Large intestine (tissue), 3 donors: ENCODE measurements at regions not wholly inside any gene's neighbourhood (a gene's known extent, or its start where the extent isn't known, plus 50 kb on each side); places are given as distances from the start of the nearest gene placed in this dataset.

Experiments used
- DNase-seq, 2 donors: peaks; one replicate each; pipeline versions ENCODE4 v3.0.0 to v3.0.0-alpha.2; 2013
- H3K27ac ChIP-seq: one replicate; pipeline ENCODE4 v1.5.1; 2013; ENCODE audit warnings: low read length
- H3K27me3 ChIP-seq: 2 replicates; pipeline ENCODE4 v1.6.1; 2013; ENCODE audit warnings: low read length; ENCODE audit not compliant: control insufficient read depth, insufficient read depth
- H3K36me3 ChIP-seq: 2 replicates; pipeline ENCODE4 v1.6.1; 2013; ENCODE audit warnings: low read length; ENCODE audit not compliant: control insufficient read depth, insufficient read depth
- H3K4me1 ChIP-seq: one replicate; pipeline ENCODE4 v1.6.1; 2013; ENCODE audit warnings: low read length; ENCODE audit not compliant: control insufficient read depth, insufficient read depth
- H3K4me3 ChIP-seq: one replicate; pipeline ENCODE4 v1.5.1; 2013; ENCODE audit warnings: low read length
- H3K9me3 ChIP-seq: one replicate; pipeline ENCODE4 v1.6.1; 2013; ENCODE audit warnings: mild to moderate bottlenecking, low read depth, low read length, moderate library complexity; ENCODE audit not compliant: control insufficient read depth
- WGBS: methylation state at CpG from one replicate; pipeline ENCODE4 v1.1.5; 2013; ENCODE audit warnings: low lambda C conversion rate; ENCODE audit not compliant: insufficient coverage; 5-methylcytosine and 5-hydroxymethylcytosine counted together

DNA sequence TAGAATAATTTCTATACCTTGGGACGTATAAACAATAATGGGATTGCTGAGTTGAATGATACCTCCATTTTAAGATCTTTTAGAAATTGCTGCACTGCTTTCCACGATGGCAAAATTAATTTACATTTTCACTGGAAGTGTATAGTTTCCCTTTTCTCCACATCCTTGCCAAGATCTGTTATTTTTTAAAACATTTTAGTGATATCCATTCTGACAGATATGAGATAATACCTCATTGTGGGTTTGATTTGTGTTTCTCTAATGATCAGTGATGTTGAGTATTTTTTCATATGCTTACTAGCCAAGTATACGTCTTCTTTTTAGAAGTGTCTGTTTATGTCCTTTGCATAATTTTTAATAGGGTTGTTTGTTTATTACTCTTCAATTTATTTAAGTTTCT lies 908.5 kb upstream of the CNTNAP5 start:
- H3K27ac ChIP-seq, result no peak overlapping the region
- DNase-seq, result no peak
- no peaks in the 10 kb centered on the region for H3K9me3 ChIP-seq
- H3K4me1 ChIP-seq, result no peaks in the 10 kb centered on the region
- WGBS, result 100% methylated on average over 2 of the region's 3 CpGs
- no peaks in the 10 kb centered on the region for H3K36me3 ChIP-seq
- no peaks in the 10 kb centered on the region for H3K27me3 ChIP-seq
- H3K4me3 ChIP-seq, result no peak overlapping the region

DNA sequence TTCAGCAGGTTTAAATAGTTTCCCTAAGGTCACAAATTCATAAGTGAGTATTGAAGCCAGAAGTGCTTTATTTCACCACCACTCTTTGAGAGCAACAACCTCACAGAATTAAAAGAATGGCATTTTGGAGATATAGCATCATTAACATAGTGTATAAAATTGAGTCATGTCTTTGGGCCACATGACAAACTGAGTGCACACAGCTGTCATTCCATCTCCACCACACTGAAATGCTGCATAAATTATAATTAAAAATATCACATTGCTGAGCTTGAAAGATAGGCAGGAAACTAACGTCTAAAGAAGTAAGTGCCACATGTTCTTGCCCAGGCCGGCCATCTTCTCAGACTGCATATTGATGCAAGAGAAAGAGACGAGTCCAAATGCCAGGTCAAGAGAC lies 897.9 kb upstream of the CNTNAP5 start:
- DNase-seq, result no peak
- WGBS, result no CpG with 5 or more reads among the region's 3 CpGs
- Histone ChIP-seq H3K27me3 (no peaks in the 10 kb centered on the region), H3K27ac (no peak overlapping the region), H3K36me3 (no peaks in the 10 kb centered on the region), H3K9me3 (no peaks in the 10 kb centered on the region), H3K4me3 (no peak overlapping the region), H3K4me1 (no peaks in the 10 kb centered on the region)

DNA sequence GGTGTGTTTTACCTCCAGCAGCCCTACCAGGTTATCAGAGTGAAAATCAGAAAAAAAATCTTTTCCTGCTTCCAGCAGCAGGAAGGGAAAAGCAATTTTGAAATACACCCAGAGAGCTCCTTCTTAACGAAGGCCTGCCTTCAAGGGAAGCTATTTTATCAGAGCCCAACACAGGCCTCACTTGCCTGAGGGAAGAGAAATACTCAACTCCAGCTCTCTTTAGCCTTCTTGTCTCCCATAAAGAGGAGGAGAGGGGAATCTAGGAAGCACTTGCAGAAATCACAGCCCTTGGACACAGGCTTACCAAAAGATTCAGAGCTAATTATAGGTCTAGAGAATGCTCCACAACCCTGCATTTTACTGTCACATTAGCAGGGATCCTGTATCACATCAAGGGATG lies 896.1 kb upstream of the CNTNAP5 start:
- no peaks in the 10 kb centered on the region for H3K27me3 ChIP-seq
- no peaks in the 10 kb centered on the region for H3K36me3 ChIP-seq
- H3K4me3 ChIP-seq, result no peak overlapping the region
- no peak for DNase-seq
- no peaks in the 10 kb centered on the region for H3K4me1 ChIP-seq
- H3K9me3 ChIP-seq, result no peaks in the 10 kb centered on the region
- WGBS, result no CpG with 5 or more reads among the region's 1 CpG
- no peak overlapping the region for H3K27ac ChIP-seq

DNA sequence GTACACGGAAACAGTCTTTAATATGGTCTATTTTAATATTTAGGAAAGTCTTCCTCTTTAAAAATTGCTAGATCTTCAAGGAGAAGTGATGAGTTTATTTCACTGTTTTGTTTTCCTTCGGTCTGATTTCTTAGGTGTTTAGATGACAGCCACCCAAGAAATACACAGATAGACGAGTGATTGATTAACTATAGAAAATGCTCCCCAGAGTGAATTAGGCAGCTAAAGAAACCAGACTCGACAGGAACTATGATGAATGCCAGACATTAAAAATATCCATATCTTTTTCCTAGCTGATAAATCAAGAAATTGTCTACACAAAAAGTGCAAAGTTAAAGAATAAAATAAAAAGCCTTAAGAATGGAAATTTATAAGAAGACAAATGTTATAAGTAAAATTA lies 888.7 kb upstream of the CNTNAP5 start:
- no peak for DNase-seq
- WGBS, result no CpG with 5 or more reads among the region's 4 CpGs
- Histone ChIP-seq H3K9me3 (no peaks in the 10 kb centered on the region), H3K27ac (no peak overlapping the region), H3K4me1 (no peaks in the 10 kb centered on the region), H3K4me3 (no peak overlapping the region), H3K36me3 (no peaks in the 10 kb centered on the region), H3K27me3 (no peaks in the 10 kb centered on the region)

DNA sequence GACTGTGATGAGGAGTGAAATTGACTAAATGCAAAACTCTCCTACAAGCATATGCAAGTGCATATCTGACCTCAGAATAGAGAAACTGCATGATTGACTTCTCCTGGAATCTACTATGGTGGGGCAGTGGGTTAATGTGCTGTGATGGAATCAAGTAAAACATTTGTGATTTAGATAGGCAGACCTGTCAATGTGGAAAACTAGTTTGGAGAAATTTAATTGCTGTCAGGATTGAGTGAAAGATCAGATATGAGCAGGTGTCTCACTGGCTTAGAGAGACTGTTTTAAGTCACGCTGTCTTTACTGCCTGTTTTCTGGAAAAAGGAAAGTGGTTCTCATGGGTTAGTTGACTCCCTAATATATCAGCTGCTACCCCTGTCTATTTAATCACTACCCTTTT lies 881.0 kb upstream of the CNTNAP5 start:
- no peak overlapping the region for H3K27ac ChIP-seq
- H3K27me3 ChIP-seq, result no peaks in the 10 kb centered on the region
- no peaks in the 10 kb centered on the region for H3K36me3 ChIP-seq
- no peak for DNase-seq
- WGBS, result no CpG with 5 or more reads among the region's 1 CpG
- no peaks in the 10 kb centered on the region for H3K9me3 ChIP-seq
- no peaks in the 10 kb centered on the region for H3K4me1 ChIP-seq
- H3K4me3 ChIP-seq, result no peak overlapping the region

DNA sequence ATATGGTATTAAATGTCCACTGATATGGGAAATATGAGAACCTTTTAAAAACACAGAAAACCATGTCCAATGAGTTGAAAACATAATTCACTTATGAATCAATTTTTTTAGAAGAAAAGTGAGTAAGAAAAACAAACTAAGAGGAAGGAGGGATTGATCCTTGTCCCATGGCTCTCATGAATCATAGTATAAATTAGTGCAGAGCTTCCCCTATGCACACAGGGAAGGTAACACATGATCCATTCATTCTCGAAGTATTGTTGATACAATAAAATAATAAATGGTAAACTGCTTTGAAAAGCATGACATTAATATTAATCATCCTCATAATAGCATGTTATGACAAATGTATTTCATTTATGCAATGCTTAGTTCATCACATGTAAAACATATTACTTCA lies 872.0 kb upstream of the CNTNAP5 start:
- WGBS, result no CpG with 5 or more reads among the region's 1 CpG
- no peak for DNase-seq
- no peak overlapping the region for H3K4me3 ChIP-seq
- H3K4me1 ChIP-seq, result no peaks in the 10 kb centered on the region
- no peaks in the 10 kb centered on the region for H3K9me3 ChIP-seq
- no peaks in the 10 kb centered on the region for H3K36me3 ChIP-seq
- H3K27me3 ChIP-seq, result no peaks in the 10 kb centered on the region
- no peak overlapping the region for H3K27ac ChIP-seq

DNA sequence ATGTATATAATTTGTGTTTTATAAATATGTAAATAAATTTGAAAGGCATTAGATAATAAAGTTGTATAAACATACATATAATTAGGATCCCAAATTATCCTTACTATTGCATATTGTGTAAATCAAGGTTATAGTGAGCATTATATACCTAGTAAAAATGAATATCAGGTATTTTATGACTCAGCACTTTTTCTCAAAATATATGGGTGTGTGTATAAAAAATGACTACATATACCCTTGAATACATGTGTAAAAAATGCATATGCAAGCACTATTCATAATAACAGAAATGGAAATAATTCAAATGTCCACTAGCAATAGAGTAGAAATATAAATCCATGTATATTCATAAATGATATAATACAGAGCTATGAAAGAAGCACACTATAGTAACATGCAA lies 870.9 kb upstream of the CNTNAP5 start:
- DNase-seq, result no peak
- Histone ChIP-seq H3K4me3 (no peak overlapping the region), H3K4me1 (no peaks in the 10 kb centered on the region), H3K9me3 (no peaks in the 10 kb centered on the region), H3K36me3 (no peaks in the 10 kb centered on the region), H3K27me3 (no peaks in the 10 kb centered on the region), H3K27ac (no peak overlapping the region)

DNA sequence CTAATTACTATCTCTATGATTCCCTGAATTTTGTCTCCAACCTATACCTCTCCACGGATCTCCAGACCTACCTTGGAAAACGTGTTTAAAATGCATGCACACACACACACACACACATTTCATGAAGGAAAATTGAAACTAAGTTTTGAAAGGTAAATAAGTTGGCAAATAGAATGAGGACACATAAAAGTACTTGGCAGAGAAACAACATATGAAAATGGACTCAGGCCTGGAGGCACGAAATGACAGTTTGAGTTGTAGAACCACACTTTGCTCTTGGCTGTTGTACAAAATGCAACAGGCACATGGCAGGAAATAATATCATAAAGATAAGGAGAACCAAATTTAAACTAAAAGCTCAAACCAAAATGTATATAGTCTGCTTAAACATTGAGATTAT lies 868.1 kb upstream of the CNTNAP5 start:
- Histone ChIP-seq H3K4me1 (no peaks in the 10 kb centered on the region), H3K4me3 (no peak overlapping the region), H3K27me3 (no peaks in the 10 kb centered on the region), H3K27ac (no peak overlapping the region), H3K9me3 (no peaks in the 10 kb centered on the region), H3K36me3 (no peaks in the 10 kb centered on the region)
- no peak for DNase-seq
- 100% methylated on average over 2 of the region's 3 CpGs for WGBS

DNA sequence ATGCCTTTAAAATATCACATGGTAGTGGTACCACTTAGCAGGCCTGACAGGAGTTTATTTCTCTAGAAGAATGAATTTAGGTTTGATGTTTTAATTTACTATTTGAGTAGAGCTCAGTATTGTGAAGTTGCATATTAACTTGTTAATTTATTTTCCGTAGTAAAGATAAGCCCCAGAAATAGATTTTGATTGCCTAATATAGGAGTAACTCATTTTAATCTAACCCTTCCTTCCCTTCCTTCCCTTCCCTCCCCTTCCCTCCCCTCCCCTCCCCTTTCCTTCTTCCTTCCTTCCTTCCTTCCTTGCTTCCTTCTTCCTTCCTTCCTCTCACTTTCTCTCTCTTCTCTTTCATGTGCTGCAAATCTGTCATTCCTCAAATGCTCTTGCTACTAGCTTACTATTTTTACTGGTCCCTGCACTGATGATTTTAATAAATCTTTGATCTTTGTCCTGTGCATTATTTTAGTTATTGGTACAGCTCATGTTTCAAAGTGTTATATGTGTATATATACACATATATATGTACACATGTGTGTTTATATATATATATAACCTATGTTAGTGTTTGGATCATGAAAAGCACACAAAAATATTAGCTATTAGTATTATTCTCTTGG lies 862.6 kb upstream of the CNTNAP5 start:
- H3K27me3 ChIP-seq, result no peaks in the 10 kb centered on the region
- WGBS, result no CpG with 5 or more reads among the region's 1 CpG
- no peak for DNase-seq
- no peak overlapping the region for H3K27ac ChIP-seq
- H3K9me3 ChIP-seq, result no peaks in the 10 kb centered on the region
- no peak overlapping the region for H3K4me3 ChIP-seq
- H3K4me1 ChIP-seq, result no peaks in the 10 kb centered on the region
- H3K36me3 ChIP-seq, result no peaks in the 10 kb centered on the region

DNA sequence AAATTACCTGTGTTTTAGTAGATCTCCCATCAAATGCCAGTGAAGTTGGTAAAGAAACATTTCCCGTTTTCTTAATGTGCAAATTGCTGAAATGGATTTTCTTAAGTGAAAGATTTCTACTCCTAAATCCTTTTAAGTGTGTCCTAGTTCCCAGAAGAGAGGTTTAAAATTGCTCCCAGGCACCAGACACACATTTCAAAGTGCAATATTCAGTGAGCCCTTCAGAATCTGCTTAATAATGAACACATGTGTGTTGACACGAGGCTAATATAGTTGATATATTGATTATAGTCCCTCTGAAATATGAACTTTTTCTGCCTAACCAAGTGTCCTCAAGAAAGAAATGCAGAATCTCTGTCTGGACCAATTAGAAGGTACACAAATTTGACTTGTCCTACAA lies 861.7 kb upstream of the CNTNAP5 start:
- Histone ChIP-seq H3K27ac (no peak overlapping the region), H3K4me3 (no peak overlapping the region), H3K4me1 (no peaks in the 10 kb centered on the region), H3K36me3 (no peaks in the 10 kb centered on the region), H3K9me3 (no peaks in the 10 kb centered on the region), H3K27me3 (no peaks in the 10 kb centered on the region)
- no peak for DNase-seq
- no CpG with 5 or more reads among the region's 2 CpGs for WGBS

DNA sequence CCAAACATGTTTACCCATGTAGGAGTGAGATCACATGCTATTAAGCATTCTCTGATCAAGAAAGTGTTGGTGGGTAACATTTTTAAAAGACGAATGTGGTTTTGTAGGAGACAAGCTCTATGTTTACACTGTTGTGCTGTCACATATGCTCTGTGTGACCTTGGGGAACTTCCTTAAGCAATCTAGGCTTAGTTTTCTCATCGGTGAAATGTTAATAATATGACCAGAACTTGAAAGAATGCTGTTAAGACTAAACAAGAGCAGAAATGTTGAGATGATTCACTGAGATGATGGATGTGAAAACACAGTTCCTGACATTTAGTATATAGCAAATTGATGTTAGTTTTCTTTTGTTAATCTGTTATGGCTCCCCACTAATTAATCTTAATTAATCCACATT lies 860.9 kb upstream of the CNTNAP5 start:
- H3K4me3 ChIP-seq, result no peak overlapping the region
- no peaks in the 10 kb centered on the region for H3K36me3 ChIP-seq
- H3K27me3 ChIP-seq, result no peaks in the 10 kb centered on the region
- no peak overlapping the region for H3K27ac ChIP-seq
- H3K4me1 ChIP-seq, result no peaks in the 10 kb centered on the region
- no peak for DNase-seq
- WGBS, result no CpG with 5 or more reads among the region's 2 CpGs
- H3K9me3 ChIP-seq, result no peaks in the 10 kb centered on the region
